Body of pancreas (tissue), 4 donors: ENCODE measurements at regions not wholly inside any gene's neighbourhood (a gene's known extent, or its start where the extent isn't known, plus 50 kb on each side); places are given as distances from the start of the nearest gene placed in this dataset.

ENCODE experiments used
- ATAC-seq: fragments of 150-250 bp; one replicate; pipeline ENCODE4 v1.9.1; 2016
- DNase-seq, 4 donors: peaks; one replicate each; pipeline ENCODE4 v3.0.0-alpha.2; 2019
- H3K27ac ChIP-seq, 4 donors: fragments of 200-600 bp; sonication (generic); 1 replicate in 3 of 4; 2 replicates in 1 of 4; pipeline versions ENCODE4 v1.5.1 to v1.6.1; 2016 to 2019; ENCODE audit warnings: mild to moderate bottlenecking in 1 of 4, mixed read lengths in 1 of 4, moderate library complexity in 1 of 4
- H3K27me3 ChIP-seq, 2 donors: fragments of 200-600 bp; sonication (generic); one replicate each; pipeline ENCODE4 v1.6.0; 2016; ENCODE audit warnings: mild to moderate bottlenecking in 1 of 2
- H3K36me3 ChIP-seq, 2 donors: fragments of 200-600 bp; sonication (generic); replicated peaks in 1 of 2; 2 replicates each; pipeline ENCODE4 v1.5.1; 2016; ENCODE audit warnings: low read depth in 2 of 2; ENCODE audit not compliant: insufficient read depth in 1 of 2
- H3K4me1 ChIP-seq: fragments of 200-600 bp; sonication (generic); one replicate; pipeline ENCODE4 v1.6.0; 2016
- H3K4me3 ChIP-seq, 2 donors: fragments of 200-600 bp; sonication (generic); 1 replicate in 1 of 2; 2 replicates in 1 of 2; pipeline ENCODE4 v1.5.1; 2016 to 2019
- H3K9me3 ChIP-seq, 3 donors: fragments of 200-600 bp; sonication (generic); 1 replicate in 2 of 3; 2 replicates in 1 of 3; pipeline ENCODE4 v1.5.1; 2016
- POLR2A ChIP-seq, 3 donors: fragments of 450-650 bp; IDR thresholded peaks; one replicate each; pipeline ENCODE4 v1.6.1; 2016; ENCODE audit warnings: antibody characterized with exemption in 3 of 3, mild to moderate bottlenecking in 2 of 3
- WGBS, 2 donors: methylation state at CpG; one replicate each; pipeline ENCODE4 v1.1.5; 2017; 5-methylcytosine and 5-hydroxymethylcytosine counted together
- intact Hi-C: fragments of 100-400 bp; cut with DNase I; formaldehyde crosslinking; loops from one replicate; pipeline ENCODE4 v1.15.1; 2023
- TF ChIP-seq, protein P1 (sequence below), 7 experiments: fragments of 450-650 bp in 4 of 7; fragments of 200-600 bp in 3 of 7; sonication (generic) in 3 of 7; IDR thresholded peaks; one replicate each; pipeline ENCODE4 v1.5.1; 2016 to 2019; ENCODE audit warnings: antibody characterized with exemption in 7 of 7

DNA sequence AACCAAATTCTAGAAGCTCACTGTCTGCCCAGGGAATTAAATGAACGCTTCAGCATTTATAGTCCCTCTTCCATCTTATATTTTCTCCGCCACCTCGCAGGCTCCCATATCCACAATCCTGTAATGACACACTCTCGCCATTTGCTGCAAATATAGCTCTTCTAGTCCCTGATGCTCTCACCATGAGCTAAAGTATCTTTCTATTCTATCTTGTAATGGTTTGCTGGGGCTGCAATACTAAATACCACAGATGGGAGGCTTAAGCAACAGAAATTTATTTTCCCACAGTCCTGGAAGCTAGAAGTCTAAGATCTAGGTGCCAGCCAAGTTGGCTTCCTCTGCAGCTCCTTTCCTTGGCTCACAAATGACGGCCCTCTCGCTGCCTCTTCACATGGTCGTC is 106.9 kb upstream of the NPHP3 start:
- Histone ChIP-seq H3K27me3 (no peaks in the 10 kb centered on the region), H3K27ac (no peak overlapping the region), H3K4me1 (no peaks in the 10 kb centered on the region), H3K4me3 (no peak overlapping the region), H3K36me3 (no peaks in the 10 kb centered on the region), H3K9me3 (no peaks in the 10 kb centered on the region)
- WGBS, 2 donors, result 79 to 82% methylated on average over 7 of the region's 7 CpGs
- intact Hi-C loops, result no loop called here
- ATAC-seq, result no peak
- DNase-seq, result no peak
- TF ChIP-seq, protein P1, sequence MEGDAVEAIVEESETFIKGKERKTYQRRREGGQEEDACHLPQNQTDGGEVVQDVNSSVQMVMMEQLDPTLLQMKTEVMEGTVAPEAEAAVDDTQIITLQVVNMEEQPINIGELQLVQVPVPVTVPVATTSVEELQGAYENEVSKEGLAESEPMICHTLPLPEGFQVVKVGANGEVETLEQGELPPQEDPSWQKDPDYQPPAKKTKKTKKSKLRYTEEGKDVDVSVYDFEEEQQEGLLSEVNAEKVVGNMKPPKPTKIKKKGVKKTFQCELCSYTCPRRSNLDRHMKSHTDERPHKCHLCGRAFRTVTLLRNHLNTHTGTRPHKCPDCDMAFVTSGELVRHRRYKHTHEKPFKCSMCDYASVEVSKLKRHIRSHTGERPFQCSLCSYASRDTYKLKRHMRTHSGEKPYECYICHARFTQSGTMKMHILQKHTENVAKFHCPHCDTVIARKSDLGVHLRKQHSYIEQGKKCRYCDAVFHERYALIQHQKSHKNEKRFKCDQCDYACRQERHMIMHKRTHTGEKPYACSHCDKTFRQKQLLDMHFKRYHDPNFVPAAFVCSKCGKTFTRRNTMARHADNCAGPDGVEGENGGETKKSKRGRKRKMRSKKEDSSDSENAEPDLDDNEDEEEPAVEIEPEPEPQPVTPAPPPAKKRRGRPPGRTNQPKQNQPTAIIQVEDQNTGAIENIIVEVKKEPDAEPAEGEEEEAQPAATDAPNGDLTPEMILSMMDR (IDR thresholded peaks at IDR 0.05), result no peak
- no peak for TF ChIP-seq POLR2A (IDR thresholded peaks at IDR 0.05)

DNA sequence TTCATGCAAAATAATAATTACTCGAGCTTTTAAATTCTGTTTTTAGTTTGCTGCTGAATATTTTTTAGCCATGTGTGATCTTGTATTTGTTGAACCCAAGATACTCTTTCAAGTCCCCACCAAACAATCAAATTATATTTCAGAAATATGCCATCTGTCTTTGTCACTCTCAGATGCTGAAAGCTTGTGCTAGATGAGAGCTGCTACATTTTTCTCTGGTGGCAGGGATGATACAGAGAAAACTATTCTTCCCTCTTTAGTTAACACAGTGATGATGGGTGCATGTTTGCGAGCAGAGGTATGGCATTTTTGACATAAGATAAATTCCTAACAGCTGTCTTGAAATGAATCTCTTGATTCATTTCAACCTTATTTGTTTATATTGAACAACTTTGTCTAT is 100.6 kb upstream of the NPHP3 start:
- H3K9me3 ChIP-seq, result no peaks in the 10 kb centered on the region
- no peak for TF ChIP-seq POLR2A (IDR thresholded peaks at IDR 0.05)
- TF ChIP-seq, protein P1 (IDR thresholded peaks at IDR 0.05), result no peak
- WGBS, 2 donors, result 51 to 57% methylated on average over 2 of the region's 2 CpGs

DNA sequence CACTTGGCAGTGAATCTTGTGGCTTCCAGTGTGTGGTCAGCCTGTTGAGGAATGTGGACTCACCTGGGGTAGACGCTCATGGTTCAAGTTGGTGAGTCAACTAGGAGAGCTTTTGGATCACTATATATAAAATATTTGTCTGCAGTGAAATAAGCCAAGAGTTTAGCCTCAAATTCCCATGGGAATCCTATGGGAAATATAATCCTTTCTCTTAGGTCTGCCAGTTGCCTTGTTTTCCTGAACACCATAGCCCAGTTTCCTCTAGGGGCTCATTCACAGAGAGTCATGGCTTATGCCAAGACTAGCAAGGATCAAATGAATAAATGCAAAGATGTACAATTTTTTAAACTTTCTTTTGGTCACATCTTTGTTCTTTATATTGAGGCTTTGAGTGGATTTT is 100.1 kb upstream of the NPHP3 start:
- H3K27me3 ChIP-seq, result no peaks in the 10 kb centered on the region
- no peak overlapping the region for H3K4me3 ChIP-seq
- H3K4me1 ChIP-seq, result no peaks in the 10 kb centered on the region
- no peak overlapping the region for H3K27ac ChIP-seq
- intact Hi-C loops, result no loop called here
- WGBS, 2 donors, result 36 to 43% methylated on average over 1 of the region's 1 CpG
- no peak for ATAC-seq
- DNase-seq, result no peak
- no peak for TF ChIP-seq POLR2A (IDR thresholded peaks at IDR 0.05)
- TF ChIP-seq, protein P1 (IDR thresholded peaks at IDR 0.05), result no peak
- no peaks in the 10 kb centered on the region for H3K9me3 ChIP-seq
- no peaks in the 10 kb centered on the region for H3K36me3 ChIP-seq

More for the DNA sequence above, 100.6 kb upstream of the NPHP3 start:
- Histone ChIP-seq H3K27me3 (no peaks in the 10 kb centered on the region), H3K36me3 (no peaks in the 10 kb centered on the region), H3K4me1 (no peaks in the 10 kb centered on the region), H3K4me3 (no peak overlapping the region), H3K27ac (no peak overlapping the region)
- intact Hi-C loops, result no loop called here
- DNase-seq, result no peak
- ATAC-seq, result no peak

DNA sequence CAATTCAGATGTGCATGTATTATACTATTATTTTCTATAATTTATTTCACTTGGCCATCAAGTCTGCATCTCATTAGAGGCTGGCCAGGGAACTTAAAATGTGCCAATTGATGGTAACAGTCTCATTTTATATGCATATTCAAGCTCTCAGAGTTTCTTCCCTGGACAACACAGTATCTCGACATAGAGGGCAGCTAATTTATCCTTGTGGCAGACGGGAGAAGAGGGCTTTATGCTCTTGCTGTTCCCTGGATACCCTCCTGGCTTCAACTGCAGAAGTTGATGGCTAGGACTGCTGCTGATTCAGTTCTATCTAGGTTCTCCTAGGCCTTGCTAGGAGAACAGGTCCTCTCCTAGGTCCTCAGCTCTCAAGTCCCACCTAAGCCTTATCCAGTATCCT is 99.1 kb upstream of the NPHP3 start:
- H3K36me3 ChIP-seq, result no peaks in the 10 kb centered on the region
- H3K27ac ChIP-seq, result no peak overlapping the region
- DNase-seq, result no peak
- no peak overlapping the region for H3K4me3 ChIP-seq
- WGBS, 2 donors, result 40 to 46% methylated on average over 2 of the region's 2 CpGs
- no peaks in the 10 kb centered on the region for H3K27me3 ChIP-seq
- intact Hi-C loops, result no loop called here
- no peaks in the 10 kb centered on the region for H3K9me3 ChIP-seq
- H3K4me1 ChIP-seq, result no peaks in the 10 kb centered on the region
- no peak for TF ChIP-seq POLR2A (IDR thresholded peaks at IDR 0.05)
- TF ChIP-seq, protein P1 (IDR thresholded peaks at IDR 0.05), result no peak
- ATAC-seq, result no peak

DNA sequence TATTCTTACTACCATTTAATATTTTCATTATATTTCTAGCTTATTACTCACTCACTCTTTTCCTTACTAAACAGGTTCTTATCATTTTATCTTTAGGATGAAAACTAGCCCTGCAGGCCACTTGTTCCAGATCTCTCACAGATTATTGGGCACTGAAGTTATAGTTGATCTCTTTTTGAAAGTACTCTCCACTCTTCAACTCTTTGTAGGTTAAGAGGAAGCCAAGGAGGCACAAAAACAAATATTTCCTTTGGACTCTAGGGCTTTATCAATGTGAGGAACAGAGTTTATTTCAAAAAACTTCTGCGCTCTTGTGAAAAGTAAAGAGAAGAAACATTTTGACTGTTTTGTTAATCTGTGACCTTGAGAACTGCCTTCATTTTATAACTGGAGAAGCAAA is 96.0 kb upstream of the NPHP3 start:
- TF ChIP-seq, protein P1 (IDR thresholded peaks at IDR 0.05), result no peak
- TF ChIP-seq POLR2A (IDR thresholded peaks at IDR 0.05), result no peak
- no peak for ATAC-seq
- WGBS, 2 donors, result 58 to 65% methylated on average over 1 of the region's 1 CpG

More for the DNA sequence above, 96.0 kb upstream of the NPHP3 start:
- Histone ChIP-seq H3K27ac (no peak overlapping the region), H3K27me3 (no peaks in the 10 kb centered on the region), H3K4me3 (no peak overlapping the region), H3K4me1 (no peaks in the 10 kb centered on the region), H3K36me3 (no peaks in the 10 kb centered on the region), H3K9me3 (no peaks in the 10 kb centered on the region)
- no peak for DNase-seq
- intact Hi-C loops, result no loop called here
